Hepatic stellate cell (primary cell): ENCODE measurements at regions not wholly inside any gene's neighbourhood (a gene's known extent, or its start where the extent isn't known, plus 50 kb on each side); places are given as distances from the start of the nearest gene placed in this dataset.
A peak's percentile ranks its signal among the peaks of the same experiment; 100 is the strongest.

Experiments used
- DNase-seq: peaks from one replicate; pipeline ENCODE4 v3.0.0; 2011; ENCODE audit warnings: low spot score

DNA sequence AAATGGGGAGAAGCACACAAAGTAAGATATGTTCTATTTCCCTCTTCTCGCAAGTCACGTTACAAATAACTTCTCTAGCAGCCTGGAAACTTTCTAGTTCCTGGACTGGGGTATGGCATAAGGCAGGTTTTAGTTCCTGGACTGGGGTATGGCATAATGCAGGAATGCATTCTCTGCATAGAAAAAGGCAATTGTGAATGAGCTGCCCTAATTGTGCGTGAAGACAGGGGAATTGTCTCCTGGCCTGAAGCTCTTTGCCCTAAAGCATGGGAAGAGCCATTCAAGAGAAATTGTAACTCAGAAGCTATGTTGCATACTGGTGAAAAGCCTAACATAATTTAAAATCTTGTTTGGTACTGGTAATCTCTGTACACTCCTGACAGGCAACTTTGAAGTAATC, 54.3 kb upstream of the CBLB start:
- DNase-seq = no peak

DNA sequence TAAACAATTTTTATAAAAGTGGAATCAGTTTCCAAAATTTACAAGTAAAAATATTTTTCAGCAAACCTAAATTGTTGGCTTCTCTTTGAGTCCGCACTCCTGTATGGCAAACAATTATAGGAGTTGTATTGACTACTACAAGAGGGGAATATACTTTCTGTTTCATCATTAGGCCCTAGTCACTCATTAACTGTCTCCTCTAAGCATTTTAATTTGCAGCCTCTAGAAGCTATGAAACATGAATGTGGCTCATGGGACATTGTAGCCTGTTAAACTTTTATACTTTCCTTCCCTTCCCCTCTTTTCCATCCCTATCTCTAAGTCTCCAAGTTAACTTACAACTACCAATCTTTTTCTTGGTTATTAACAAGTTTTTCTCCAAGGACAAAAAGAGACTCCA, 58.9 kb upstream of the CBLB start:
- no peak for DNase-seq

DNA sequence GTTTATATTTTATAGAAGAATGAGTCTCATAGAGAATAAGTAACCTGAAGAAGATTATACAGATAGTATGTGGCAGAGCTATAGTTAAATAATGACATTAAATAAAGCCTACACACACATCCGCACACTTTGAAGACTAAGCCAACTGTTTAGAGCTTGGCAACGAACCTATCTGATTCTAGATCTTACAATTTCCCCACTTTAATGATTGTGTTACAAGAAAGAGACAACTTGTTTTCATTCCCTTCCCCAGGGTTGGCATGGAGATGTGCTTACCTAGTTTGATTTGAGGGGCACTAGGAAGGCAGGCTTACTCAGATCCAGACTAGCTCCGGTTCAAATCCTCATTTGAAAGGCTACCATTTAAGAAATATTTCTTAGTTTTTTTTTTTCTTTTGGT, 61.9 kb upstream of the CBLB start:
- DNase-seq = no peak

DNA sequence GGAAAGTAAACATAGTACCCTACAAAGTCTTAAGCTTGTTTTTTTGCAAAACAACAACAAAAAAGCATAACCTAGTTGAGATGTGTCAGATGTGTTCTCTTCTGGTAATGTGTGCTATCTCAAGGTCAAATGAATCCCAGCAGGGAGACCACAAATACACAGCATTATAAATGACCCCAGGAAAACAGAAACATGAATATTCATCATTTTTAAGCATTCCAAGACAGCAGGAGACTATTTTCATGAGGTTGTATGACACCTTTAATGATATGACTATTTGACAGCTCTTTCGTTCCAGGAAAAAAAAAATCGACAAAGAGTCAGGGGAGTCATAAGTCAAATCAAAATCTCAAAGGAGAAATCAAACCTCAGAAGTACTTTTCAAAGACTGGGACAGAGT, 62.7 kb upstream of the CBLB start:
- DNase-seq = no peak

DNA sequence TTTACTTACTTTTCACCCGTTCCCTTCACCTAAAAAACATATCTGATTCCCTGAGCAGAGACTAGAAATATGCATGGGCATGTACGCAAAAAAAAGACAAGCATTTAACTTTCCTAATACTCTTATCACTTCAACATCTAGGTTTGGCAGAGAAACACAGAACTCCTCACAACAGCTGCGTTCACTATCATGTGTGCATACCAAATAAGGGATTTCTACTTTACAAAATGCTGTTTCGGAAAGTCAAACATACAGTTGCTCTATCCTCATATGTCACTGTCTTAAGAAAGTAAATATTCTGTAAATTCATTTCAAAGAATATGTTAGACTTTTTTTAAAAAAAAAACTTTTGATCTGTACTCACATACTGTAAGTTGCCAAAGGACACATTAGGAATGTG, 65.1 kb upstream of the CBLB start:
- peak; percentile 13 for DNase-seq

DNA sequence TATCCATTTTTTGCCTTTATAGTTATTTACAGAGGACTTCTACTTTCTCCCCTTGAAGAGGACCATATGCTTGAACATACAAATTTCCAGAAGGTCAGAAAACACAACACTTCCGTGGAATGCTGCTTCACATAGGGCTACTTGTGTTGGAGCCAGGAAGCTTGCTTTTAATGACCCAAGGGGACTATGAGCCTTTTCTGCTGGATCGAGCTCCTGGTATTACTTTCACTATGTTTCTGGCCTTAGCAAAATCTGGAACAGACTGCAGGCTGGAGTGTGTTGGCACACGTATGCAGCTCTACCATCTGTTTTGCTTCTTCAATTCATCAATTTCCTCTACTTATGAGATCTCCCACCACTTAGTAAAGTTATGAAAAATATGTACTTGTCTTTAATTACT, 69.3 kb upstream of the CBLB start:
- peak; percentile 21 for DNase-seq

DNA sequence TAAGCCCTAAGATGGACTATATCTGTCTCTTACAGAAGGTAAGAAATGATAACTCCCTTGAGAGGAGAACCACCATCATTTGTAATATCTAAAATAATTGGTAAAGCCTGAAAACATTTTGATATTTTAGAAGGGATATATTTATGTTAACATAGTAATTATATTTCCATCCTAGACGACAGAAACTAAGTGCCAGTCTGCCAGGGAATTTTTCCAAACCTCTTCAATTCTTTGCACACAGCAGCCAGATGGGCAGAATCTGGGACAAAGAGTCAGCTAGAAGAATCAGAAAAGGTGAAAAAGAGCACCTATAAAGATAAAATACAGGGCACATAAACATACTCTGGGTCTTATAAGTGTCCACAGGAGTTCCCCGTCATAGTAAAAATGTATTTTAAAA, 70.0 kb upstream of the CBLB start:
- no peak for DNase-seq

DNA sequence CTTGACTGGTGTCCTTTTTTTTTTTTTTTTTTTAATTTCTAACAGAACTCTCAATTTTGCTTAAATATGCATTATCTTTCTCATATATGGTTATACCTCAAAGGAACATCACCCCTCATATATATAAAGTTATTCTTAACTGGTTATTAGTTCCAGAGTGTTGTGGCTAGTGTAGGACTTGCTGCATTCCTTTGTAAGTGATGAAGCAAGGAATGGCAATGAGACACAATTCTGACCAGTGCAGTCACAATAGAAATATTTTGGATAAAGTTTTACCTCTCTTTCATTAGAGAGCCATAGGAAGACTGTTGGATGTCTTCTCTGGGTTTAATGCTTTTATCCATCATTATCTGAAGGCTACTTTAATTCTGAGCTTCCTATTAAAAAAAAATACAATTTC, 75.5 kb upstream of the CBLB start:
- DNase-seq = peak; percentile 43

DNA sequence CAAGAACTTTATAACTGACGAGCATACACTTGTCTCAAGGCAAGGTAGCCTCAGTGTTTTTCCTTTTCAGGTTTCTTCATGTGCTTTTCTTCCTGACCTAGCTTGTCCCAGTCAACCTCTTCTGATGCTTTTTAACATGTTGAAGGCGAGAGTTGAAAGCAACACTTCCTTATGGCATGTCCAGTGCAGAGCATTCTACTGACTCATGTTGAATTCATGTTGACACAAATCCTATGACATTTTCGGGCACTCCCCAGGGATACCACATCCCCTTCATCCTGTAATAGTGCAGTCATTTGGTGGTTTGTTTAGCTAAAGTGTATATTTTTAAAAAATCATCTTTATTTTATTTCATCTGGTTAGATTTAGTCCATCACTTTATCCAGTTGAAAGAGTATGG, 75.9 kb upstream of the CBLB start:
- peak; percentile 67 for DNase-seq

DNA sequence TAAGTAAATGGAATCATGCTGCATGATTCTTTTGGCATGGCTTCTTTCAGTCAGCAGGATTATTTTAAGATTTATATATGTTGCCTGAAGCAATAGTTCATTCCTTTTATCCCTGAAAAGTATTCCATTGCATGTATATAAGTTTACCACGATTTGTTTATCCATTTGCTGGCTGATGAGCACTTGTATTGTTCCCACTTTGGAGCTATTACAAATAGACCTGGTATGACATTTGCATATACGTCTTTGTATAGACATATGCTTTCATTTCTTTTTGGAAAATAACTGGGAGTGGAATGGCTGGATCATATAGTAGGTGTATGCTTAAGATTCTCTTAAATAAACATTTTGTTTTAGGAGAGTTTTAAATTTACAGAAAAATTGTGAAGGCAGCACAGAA, 79.3 kb upstream of the CBLB start:
- no peak for DNase-seq

DNA sequence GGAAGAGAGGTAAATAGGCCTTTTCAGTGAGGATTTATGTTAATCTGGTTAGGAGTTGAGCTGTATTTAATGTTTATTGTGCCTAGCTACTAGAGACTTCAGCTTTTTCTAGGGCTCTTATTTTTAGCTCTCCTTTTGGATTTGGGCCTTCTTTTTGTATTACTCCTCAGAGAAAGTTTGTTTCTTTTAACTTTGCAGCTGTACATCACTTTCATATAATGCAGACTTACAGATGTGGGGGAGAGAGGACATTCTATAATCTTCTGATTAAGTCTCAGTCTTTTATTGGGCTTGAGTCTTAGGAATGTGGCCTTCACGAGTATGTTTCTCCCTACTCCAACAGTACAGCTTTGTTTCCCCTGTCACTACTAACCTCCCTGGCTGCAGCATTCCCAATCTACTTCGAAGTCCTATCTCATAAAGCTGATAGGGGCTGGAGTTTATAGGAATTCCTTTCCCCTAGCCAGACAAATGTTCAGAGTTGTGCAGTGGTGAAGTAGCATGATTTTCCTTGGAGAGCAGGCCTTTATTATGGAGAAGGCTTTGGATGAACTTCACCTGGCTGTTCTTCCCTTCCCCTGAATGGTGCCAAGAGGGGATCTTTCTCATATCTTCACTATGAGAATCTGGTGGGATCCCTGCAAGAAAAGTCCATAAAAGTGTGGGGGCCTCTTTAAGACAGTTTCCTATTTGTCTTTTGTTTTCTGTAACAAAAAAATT, 82.2 kb upstream of the CBLB start:
- DNase-seq = no peak

DNA sequence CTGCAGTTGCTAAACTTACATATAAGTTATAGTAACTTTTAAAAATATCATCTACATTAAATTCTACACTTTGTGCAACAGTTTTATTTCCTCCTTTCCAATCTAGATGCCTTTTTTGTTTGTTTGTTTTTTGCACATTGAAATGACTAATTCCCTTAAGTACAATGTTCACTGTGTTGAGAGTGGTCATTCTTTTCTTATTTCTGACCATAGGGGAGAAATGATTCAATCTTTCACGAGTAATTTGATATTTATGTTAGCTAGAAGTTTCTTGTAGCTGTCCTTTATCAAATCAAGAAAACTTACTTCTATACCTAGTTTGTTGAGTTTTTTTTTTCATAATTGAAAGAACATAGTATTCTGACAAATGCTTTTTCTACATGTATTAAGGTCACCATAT, 85.0 kb upstream of the CBLB start:
- DNase-seq = no peak

DNA sequence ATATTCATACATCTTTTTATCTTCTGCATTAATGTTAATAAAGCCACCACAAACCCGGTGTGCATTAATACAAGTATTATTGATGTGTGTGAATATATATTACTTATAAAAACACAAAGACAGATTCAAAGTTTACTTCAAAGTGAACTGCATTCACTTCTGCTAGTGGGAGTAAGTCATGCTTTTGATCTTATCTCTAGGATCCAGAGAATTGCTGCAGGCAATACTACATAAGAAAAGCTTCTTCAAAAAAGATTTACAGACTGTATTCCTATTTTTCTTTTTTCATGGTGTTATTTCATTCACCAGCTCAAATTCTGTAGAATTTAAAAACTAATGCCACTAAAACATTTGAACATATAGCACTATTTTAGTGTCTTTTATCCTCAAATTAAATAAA, 87.5 kb upstream of the CBLB start:
- no peak for DNase-seq

DNA sequence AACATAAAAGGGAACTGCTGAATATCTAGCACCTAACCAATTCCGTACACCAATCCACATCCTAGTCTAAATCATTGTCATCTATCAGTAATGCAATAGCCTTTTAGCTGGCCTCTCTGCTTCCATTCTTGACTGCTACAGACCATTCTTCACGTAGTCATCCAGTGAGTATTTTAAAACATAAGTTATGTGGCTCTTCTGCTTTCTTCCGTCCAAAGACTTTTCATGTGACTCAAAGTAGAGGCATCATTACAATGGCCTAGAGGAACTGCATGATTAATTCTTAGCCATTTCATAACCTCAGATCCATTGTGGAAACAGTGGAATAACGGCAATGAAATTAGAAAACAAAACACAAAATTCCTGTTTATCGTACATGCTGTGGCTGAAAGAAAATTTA, 88.9 kb upstream of the CBLB start:
- DNase-seq = peak; percentile 27

DNA sequence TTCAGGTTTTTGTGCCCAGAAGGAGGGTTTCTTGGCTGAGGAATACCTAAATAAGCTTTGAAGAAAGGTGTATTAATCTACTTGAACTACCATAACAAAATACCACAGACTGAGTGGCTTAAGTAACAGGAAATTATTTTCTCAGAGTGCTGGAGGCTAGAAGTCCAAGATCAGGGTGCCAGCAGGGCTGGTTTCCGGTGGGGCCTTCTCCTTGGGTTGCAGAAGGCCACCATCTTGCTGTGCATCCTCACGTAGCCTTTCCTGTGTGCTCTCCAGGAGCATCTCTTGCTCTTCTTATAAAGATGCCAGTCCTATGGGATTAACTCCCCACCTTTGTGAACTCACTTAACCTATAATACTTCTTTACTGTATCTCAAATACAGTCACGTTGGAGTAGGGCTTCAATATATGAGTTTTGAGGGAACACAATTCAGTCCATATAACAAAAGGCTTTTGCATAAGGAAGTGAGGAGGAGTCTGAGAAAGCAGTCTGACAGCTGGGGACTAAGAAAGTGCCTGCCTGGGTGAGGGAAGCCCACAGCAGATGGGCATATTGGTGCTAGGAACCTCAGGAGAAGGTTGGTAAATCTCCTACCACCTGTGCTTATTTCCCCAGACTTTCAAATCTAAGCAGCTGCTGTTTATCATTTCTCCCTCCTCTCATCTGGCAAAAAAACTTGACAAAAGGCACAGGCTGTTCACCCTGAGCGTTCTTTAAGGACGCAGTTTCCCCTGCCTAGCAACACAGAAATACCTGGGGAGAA, 89.6 kb upstream of the CBLB start:
- DNase-seq = no peak

DNA sequence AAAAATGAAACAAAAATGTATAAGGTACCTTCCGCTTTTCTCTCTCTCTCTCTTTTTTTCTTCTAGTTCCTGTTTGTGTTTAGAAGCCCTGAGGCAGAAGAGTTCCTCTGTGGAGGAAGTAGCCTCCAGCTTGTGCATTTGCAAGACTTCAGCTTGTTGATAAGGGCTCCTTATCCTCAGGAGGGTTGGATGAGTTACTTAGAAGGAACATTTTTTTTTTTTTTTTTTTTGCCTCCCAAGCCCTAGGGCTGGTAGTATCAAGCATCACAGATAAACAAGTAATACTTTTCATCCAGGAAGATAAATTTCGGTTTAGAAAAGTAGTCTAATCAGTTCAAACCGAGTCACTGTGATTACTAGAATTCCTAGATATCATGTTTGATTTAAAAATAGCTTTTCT, 91.0 kb upstream of the CBLB start:
- DNase-seq = no peak

DNA sequence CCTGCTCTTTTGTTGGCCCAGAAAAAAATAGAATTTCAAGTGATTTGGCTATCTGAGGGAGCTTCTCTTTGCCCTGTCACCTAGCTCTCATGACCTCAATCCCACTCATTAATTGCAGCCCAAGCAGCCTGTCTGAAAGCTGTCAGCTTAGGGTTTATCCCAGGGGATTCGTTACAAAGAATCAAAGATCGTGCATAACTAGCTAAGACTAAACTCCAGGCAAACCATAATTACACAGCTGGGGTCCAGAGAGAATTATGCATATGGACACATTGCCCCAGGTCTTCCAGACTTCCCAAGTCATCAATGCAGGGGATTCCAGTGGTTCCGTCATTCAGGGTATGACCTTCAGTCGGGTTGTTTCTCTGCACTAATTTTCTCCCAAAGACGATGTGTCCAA, 91.6 kb upstream of the CBLB start:
- no peak for DNase-seq

DNA sequence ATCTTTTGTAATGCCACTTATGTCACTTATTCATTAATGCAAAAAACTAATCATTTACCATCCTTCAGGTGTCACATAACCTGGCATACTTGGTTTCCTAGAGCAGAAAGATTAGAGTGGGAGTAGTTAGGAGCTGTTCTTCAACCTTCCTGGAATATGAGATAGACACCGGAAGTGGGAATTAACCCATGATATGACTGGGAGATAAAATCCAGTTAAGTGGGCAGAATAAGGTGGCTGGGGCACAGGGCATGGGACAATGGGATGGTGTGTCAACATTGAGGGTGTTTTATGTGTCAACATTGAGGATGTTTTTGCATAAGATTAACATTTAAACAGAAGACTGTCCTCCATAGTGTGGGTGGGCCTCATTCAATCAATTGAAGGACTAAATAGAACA, 94.3 kb upstream of the CBLB start:
- no peak for DNase-seq

DNA sequence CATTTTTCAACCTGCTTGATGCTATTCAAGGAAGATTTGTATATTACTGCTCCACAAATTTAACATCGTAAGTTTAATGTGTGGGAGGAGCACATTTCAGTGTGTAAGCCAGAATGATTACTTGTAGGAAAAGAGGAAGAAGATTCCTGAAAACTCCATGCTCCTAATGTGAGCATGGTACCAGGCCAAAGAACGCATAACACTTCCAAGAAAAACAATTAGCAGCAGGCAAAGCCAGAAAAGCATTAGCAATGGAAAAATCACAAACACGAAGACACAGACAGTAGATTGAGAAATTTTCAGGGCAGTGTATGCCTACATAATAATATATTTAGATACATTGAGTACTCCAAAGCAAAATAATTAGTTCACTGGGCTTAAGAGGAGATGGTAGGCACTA, 96.6 kb upstream of the CBLB start:
- DNase-seq = no peak

DNA sequence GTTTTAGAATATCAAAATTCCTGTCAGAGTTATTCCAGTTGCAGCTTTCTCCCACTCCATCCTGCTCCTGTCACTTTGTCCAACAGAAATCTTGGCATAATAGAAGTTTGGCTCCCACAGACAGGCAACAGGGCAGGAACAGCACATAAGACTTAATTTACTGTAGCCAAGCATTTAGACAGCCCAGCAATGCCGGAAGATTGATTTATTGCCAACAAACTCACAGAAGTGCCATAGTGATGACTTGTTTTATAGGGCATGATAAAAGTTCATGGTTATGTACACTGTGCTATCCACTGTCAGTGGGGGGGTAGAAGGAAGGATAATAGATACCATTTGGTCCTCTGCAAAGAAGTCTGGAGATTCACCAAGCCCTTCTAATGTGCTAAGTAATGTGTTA, 98.3 kb upstream of the CBLB start:
- no peak for DNase-seq

DNA sequence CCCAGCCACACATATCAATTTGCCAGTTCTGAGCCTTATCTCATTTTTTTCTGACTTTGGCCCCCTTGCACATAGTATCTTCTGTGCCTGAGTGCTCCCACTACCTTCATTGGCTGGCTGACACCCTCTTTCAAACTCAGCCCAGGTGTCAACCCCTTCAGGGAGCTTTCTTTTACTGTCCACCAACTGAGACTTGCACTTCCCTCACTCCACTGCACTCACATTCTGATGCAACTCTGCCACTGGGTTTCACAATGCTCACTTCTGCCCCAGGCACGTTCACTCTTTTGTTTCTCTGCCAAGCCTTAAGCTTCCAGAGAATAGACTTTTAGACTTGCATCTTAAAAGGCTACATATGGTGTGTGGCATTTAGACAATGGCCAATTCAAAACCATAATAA, 101.5 kb upstream of the CBLB start:
- no peak for DNase-seq

DNA sequence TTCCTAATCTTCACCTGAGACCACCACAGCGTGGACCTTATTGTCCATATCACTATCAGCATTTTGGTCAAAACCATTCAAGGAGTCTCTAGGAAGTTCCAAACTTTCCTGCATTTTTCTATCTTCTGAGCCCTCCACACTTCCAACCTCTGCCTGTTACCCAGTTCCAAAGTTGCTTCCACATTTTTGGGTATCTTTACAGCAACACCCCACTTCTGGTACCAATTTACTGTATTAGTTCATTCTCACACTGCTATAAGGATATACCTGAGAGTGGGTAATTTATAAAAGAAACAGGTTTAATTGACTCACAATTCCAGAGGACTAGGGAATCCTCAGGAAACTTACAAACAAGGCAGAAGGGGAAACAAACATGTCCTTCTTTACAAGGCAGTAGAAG, 103.3 kb upstream of the CBLB start:
- no peak for DNase-seq

DNA sequence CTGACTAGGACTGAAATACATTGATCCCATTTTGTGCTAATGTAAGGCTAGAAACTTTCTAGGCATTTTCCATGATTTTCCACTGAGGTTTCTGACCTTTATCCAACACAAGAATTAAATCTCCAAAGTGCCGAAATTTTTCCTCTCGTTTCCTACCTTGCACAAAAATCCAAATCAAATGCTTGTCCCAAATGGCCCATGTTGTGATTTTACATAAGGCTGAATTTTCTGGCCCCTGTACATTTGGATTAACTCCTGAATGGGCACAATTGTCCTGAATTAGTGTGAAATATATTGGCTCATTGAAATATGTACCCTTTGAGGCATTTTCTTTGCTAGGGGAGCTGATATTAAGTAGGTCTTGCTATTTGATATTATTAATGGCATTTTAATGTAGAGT, 105.6 kb upstream of the CBLB start:
- DNase-seq = no peak

DNA sequence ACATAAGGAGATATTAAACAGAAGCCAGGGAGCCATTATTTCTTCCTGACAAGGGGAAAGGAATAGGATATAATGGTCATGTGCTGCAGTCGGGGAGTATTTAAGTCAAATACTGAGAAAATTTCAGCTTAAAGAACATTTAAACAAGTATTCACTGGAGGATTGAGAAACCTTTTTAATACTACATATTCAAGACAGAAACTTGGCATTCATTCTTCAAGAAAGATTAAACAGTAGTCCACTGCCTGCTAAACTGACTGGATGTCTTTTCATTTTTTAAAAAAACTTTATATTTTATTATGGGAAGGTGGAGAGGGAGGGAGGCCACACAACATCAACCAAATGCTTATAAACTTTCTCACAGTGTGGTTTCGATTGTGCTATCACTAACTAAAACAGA, 107.4 kb upstream of the CBLB start:
- DNase-seq = no peak
